Retina (tissue), 1 donor: ENCODE measurements at regions not wholly inside any gene's neighbourhood (a gene's known extent, or its start where the extent isn't known, plus 50 kb on each side); places are given as distances from the start of the nearest gene placed in this dataset.
"Not testable (repeated sequence)": the region's sequence is repeated elsewhere in the genome, so short reads cannot be mapped to it uniquely, and the experiment has no call there.

ENCODE experiments used
- DNase-seq: peaks from one replicate; pipeline ENCODE4 v3.0.0-alpha.2; 2016

GRCh38 chr15:39262995-39263772 is 317.7 kb upstream of the THBS1 start:
- not testable (repeated sequence) for DNase-seq

GRCh38 chr15:39265261-39265660 is 315.6 kb upstream of the THBS1 start:
- no peak for DNase-seq

DNA sequence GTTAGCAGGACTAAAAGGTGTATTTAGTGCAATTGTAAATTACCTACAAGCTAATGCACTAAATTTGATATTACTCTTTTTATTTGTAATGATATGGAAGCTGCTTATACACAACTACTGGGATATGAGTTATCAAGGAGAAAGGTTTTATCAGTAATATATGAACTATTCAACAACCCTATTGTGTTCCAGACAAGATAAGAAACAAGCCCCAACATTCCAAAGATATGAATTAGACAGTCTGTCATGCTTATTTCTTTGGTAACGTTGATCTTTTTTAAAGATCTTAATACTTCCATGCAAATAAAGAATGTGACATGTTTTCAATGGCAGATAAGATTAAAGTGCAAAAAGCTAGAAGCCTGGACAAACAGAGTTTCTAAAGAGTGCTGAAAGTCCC is 314.0 kb upstream of the THBS1 start:
- DNase-seq = no peak

DNA sequence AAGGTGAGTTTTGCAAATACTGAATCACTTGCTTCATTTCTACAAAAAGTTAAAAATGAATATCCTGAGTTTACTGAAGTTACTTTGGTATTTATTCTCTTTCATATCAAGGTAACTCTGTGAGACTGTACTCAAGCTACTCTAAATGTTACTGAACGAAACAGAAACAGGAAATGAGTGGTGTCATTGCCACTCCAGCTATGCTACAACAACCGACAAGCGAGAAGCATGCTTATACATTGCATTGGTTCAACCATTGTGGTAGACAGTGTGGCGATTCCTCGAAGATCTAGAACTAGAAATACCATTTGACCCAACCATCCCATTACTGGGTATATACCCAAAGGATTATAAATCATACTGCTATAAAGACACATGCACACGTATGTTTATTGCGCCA is 313.2 kb upstream of the THBS1 start:
- no peak for DNase-seq

GRCh38 chr15:39269352-39269751 is 311.5 kb upstream of the THBS1 start:
- DNase-seq = no peak

DNA sequence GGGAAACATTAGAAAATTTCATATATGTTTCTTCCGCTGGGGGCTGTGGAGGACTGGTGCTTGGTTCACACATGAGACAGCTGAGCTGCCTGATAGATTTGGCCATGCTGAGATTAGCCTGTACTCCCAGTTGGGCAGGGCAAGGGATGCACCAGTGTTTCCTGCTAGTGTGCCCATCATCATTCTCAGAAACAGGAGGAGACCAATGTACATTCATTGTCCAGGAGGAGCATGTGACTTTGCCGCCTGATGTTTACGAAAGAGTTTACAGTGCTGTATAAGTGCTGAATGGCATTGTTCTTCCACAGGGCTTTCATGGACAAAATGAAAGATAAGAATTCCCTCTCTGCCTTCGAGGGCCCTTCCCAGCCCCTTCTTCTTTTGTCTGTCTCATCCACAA is 311.1 kb upstream of the THBS1 start:
- no peak for DNase-seq

DNA sequence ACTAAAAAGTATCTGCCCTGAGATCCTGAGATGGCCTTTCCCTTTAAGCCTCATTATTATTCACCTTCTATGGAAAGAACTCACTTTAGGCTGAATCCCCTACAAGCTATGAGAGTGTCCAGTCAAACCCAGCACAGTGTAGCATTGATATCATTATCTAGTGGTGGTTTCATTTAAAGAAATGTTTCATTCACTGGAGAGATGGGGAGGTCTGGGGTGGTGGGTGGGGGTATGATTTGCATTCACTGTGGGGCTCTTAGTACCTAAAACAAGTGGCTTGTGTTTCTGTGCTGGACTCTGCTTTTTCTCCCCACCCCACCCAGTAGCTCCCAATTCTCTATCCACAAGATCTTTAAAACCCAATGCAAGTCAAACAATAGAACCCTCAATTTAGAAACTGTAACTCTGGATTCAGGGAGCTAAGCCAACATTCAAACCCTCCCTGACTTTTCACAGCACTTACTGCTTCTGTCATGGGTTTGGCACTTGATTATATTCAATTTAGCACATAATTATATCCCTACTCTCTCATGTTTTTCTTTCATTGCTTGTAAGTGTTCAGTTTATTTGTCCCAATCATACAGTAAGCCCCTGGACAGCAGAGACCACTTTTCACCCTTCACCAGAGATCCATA is 310.5 kb upstream of the THBS1 start:
- DNase-seq = no peak

DNA sequence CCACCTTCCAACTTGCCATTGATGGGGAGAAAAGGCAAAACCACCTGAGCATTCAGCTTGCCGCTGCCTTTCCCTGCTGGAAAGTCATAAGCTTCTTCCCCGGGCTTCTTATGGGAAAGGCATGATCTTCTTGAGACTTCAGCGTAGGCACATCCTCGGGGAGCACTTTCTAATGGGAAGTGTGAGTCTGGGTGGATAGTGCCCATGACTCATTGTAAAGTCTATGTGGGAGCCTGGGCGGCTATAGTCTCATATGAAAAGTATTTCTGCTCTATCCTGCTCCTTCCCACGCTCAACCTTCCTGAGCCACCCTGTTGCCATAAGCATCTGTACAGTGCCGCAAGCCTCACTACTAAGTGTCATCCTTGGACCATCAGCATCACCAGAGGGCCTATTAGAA is 309.9 kb upstream of the THBS1 start:
- DNase-seq = no peak

- no peak for DNase-seq
Observed at GRCh38 chr15:39272901-39273300, 308.0 kb upstream of the THBS1 start.

- DNase-seq = no peak
Observed at GRCh38 chr15:39273717-39274411, 307.0 kb upstream of the THBS1 start.

GRCh38 chr15:39275066-39275465 is 305.8 kb upstream of the THBS1 start:
- DNase-seq = no peak

DNA sequence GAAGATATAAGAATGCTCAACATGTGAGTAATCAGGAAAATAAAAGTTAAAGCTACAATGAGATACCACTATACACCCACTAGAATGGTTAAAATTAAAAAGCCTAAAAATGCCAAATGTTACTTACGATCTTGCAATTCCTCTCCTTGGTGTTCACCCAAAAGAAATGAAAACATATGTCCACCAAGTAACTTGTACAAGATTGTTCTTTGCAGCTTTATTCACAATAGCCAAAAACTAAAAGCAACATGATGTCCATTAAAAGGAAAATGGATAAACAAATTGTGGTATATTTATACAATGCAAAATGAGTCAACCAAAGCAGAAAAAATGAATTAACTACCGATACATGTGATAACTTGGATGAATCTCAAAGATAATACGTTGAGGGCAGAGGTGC is 301.6 kb upstream of the THBS1 start:
- DNase-seq = no peak

- DNase-seq = no peak
Observed at GRCh38 chr15:39281094-39281493, 299.8 kb upstream of the THBS1 start.

DNA sequence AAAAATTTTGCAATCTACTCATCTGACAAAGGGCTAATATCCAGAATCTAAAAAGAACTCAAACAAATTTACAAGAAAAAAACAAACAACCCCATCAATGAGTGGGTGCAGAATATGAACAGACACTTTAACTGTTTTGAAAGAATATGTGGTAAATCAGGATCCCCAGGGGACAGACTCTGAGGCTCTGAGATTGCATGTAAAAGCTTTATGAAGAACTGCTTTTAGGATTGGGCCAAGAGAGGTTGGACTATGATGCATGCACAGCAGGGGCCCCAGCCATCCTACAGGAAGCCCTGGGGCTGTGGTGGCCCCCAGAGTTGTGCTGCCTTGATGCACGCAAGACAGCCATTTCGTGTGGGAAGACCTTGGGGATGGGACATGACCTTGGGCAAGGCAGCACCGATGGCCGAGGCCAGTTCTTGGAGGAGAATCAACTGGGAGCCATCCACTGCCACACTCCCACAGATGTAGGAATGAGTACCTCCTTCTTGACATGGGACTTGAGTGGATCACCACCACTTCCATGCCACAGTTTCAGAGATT is 298.1 kb upstream of the THBS1 start:
- no peak for DNase-seq

DNA sequence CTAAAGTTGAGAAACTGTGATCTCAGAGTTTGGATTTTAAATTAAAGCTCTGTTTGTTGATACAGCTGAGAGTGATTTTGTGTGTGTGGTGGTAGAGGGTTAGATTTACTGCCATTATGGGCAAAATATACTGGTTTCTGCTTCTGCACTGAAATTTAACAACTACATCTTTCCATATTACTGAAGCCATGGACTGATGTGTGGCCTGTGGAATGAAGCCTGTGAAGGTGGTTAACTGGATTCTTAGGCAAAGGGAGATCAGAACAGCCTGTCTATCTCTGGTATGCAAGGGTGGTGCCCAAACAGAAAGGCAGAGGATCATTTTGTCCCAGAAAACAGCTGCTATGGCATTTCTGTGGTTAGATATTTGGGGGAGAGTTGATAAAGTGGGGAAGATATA is 297.3 kb upstream of the THBS1 start:
- DNase-seq = no peak

DNA sequence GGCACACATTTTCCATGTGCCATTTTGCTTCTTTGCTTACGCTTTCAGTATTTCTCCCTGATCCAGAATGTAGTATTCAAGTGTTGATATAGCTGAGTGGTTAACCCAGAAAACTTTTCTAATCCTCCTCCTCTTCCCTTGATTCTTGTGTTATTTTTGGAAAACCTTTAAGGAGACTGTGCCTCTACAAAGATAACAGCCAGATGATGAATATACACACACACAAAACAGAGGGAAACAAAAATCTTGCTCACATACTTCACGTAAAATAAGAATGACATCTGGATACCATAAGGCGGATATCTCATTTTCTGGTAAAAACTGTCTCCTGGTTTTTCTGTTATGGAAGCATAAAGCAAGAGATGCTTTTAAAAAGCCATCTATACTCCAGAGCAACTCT is 295.8 kb upstream of the THBS1 start:
- DNase-seq = no peak

- DNase-seq = no peak
Observed at GRCh38 chr15:39285663-39286062, 295.2 kb upstream of the THBS1 start.

GRCh38 chr15:39286706-39287105 is 294.2 kb upstream of the THBS1 start:
- DNase-seq = no peak

- DNase-seq = no peak
Observed at GRCh38 chr15:39287322-39288195, 293.3 kb upstream of the THBS1 start.

DNA sequence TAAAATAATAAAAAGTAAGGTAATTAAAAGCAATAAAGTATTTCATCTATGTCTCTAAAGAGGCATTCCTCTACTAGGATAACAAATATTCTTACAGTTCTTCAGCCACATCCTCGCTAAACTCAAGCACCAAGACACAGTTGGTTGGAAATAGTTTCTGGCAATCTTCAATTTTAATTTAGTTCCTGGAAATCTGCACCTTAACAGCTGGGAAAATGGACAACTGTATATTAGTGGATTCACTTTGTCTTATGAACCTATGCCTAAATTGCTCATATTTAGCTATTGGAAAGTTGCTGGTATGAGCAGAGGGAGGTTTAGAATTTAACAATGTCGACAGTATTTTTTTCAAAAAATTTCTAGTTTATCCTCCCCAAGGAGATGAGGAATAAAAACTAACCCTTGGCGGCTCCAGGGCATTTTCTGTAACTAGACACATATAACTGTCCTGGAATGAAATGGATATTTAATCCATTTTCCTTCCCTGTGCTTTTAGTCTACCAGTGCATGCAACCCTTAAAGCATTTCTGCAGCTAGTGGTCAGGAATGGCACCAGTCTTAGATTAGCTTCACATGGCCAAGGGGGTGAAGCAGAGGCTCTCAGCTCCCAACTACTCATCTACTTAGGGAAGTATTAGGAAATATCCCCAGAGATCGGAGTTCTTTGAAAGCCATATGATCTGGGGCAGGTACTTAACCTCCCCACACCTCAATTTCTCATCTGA is 290.0 kb upstream of the THBS1 start:
- no peak for DNase-seq

DNA sequence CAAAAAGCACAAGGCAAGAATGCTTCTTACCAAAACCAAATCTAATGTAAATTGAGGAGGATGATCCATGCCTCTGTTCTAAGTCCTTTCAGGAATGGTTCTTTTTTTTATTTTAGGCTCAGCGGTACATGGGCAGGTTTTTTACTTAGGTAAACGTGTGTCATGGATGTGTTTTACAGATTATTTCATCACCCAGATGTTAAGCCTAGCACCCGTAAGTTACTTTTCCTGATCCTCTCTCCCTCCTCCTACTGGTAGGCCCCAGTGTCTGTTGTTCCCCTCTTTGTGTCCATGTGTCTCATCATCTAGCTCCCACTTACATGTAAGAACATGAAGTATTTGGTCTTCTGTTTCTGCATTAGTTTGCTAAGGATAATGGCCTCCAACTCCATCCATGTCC is 289.2 kb upstream of the THBS1 start:
- DNase-seq = no peak

GRCh38 chr15:39296955-39297354 is 283.9 kb upstream of the THBS1 start:
- no peak for DNase-seq
